SK-N-SH treated with all-trans-retinoic acid at 6 μM for 48 hours (cell line): ENCODE measurements at regions not wholly inside any gene's neighbourhood (a gene's known extent, or its start where the extent isn't known, plus 50 kb on each side); places are given as distances from the start of the nearest gene placed in this dataset.

ENCODE experiments used
- ATAC-seq: fragments of 200-7000 bp; cut with Tn5 transposase; 3 replicates; pipeline ENCODE4 v1.9.1; 2020; ENCODE audit warnings: mild to moderate bottlenecking, moderate library complexity
- ARNTL ChIP-seq: fragments of 450-650 bp; formaldehyde crosslinking; IDR thresholded peaks from 2 replicates; pipeline ENCODE4 v1.5.0; 2020; ENCODE audit warnings: low read depth, mild to moderate bottlenecking, moderate library complexity, borderline replicate concordance
- BACH2 ChIP-seq: fragments of 250-450 bp; sonication (Bioruptor Pico); IDR thresholded peaks from 2 replicates; pipeline ENCODE4 v1.9.0; 2021; ENCODE audit warnings: mild to moderate bottlenecking, borderline replicate concordance
- CREB5 ChIP-seq: fragments of 250-450 bp; sonication (Bioruptor Pico); IDR thresholded peaks from 2 replicates; pipeline ENCODE4 v1.5.1; 2020; ENCODE audit warnings: low read depth, mild to moderate bottlenecking, moderate library complexity
- CSDC2 ChIP-seq: fragments of 250-450 bp; sonication (Bioruptor Pico); IDR thresholded peaks from 2 replicates; pipeline ENCODE4 v1.5.0; 2020; ENCODE audit warnings: mild to moderate bottlenecking, moderate library complexity
- CSRNP3 ChIP-seq: fragments of 250-450 bp; sonication (Bioruptor Pico); IDR thresholded peaks from 2 replicates; pipeline ENCODE4 v1.5.1; 2021; ENCODE audit warnings: mild to moderate bottlenecking, moderate library complexity
- ESRRG ChIP-seq: fragments of 250-450 bp; sonication (Bioruptor Pico); IDR thresholded peaks from 2 replicates; pipeline ENCODE4 v1.6.1; 2021; ENCODE audit warnings: mild to moderate bottlenecking
- GLIS3 ChIP-seq: fragments of 250-450 bp; sonication (Bioruptor Pico); IDR thresholded peaks from 2 replicates; pipeline ENCODE4 v1.5.0; 2020; ENCODE audit warnings: mild to moderate bottlenecking, moderate library complexity
- ISL1 ChIP-seq: fragments of 250-450 bp; sonication (Bioruptor Pico); IDR thresholded peaks from 2 replicates; pipeline ENCODE4 v2.1.2; 2022; ENCODE audit warnings: mild to moderate bottlenecking, moderate library complexity
- OSR1 ChIP-seq: fragments of 250-450 bp; sonication (Bioruptor Pico); IDR thresholded peaks from 2 replicates; pipeline ENCODE4 v1.8.0; 2022; ENCODE audit warnings: moderate library complexity, mild to moderate bottlenecking, inconsistent platforms
- PATZ1 ChIP-seq: fragments of 250-450 bp; sonication (Bioruptor Pico); IDR thresholded peaks from 2 replicates; pipeline ENCODE4 v1.8.0; 2020; ENCODE audit warnings: mild to moderate bottlenecking, moderate library complexity, borderline replicate concordance
- POU6F1 ChIP-seq: fragments of 250-450 bp; sonication (Bioruptor Pico); IDR thresholded peaks from 2 replicates; pipeline ENCODE4 v1.8.0; 2021; ENCODE audit warnings: low read depth, mild to moderate bottlenecking, moderate library complexity, borderline replicate concordance
- PPARA ChIP-seq: fragments of 250-450 bp; sonication (Bioruptor Pico); IDR thresholded peaks from 2 replicates; pipeline ENCODE4 v1.5.0; 2020; ENCODE audit warnings: mild to moderate bottlenecking, borderline replicate concordance
- RARB ChIP-seq: fragments of 250-450 bp; sonication (Bioruptor Pico); IDR thresholded peaks from 2 replicates; pipeline ENCODE4 v1.8.0; 2021; ENCODE audit warnings: mild to moderate bottlenecking, moderate library complexity
- SNAI2 ChIP-seq: fragments of 250-450 bp; sonication (Bioruptor Pico); IDR thresholded peaks from 2 replicates; pipeline ENCODE4 v1.5.0; 2020; ENCODE audit warnings: mild to moderate bottlenecking, moderate library complexity
- TCF4 ChIP-seq: fragments of 250-450 bp; sonication (Bioruptor Pico); IDR thresholded peaks from 2 replicates; pipeline ENCODE4 v1.8.0; 2021; ENCODE audit warnings: mild to moderate bottlenecking, moderate library complexity, borderline replicate concordance
- TOX ChIP-seq: fragments of 250-450 bp; sonication (Bioruptor Pico); IDR thresholded peaks from 2 replicates; pipeline ENCODE4 v1.8.0; 2021; ENCODE audit warnings: mild to moderate bottlenecking, moderate library complexity, borderline replicate concordance
- TSHZ2 ChIP-seq: fragments of 250-450 bp; sonication (Bioruptor Pico); IDR thresholded peaks from 2 replicates; pipeline ENCODE4 v1.5.0; 2020; ENCODE audit warnings: mild to moderate bottlenecking, moderate library complexity
- ZC3H10 ChIP-seq: fragments of 250-450 bp; sonication (Bioruptor Pico); IDR thresholded peaks from 2 replicates; pipeline ENCODE4 v1.5.1; 2021; ENCODE audit warnings: mild to moderate bottlenecking, moderate library complexity
- ZFP3 ChIP-seq: fragments of 250-450 bp; sonication (Bioruptor Pico); IDR thresholded peaks from 2 replicates; pipeline ENCODE4 v1.5.0; 2020; ENCODE audit warnings: mild to moderate bottlenecking, moderate library complexity
- ZFP30 ChIP-seq: fragments of 450-650 bp; formaldehyde crosslinking; IDR thresholded peaks from 2 replicates; pipeline ENCODE4 v1.5.0; 2022; ENCODE audit warnings: mild to moderate bottlenecking, moderate library complexity
- ZNF565 ChIP-seq: fragments of 450-650 bp; formaldehyde crosslinking; conservative IDR thresholded peaks from 2 replicates; pipeline ENCODE4 v1.5.0; 2020; ENCODE audit warnings: low read depth, mild to moderate bottlenecking, moderate library complexity
- ZNF70 ChIP-seq: fragments of 450-650 bp; formaldehyde crosslinking; IDR thresholded peaks from 2 replicates; pipeline ENCODE4 v1.5.0; 2020; ENCODE audit warnings: mild to moderate bottlenecking, moderate library complexity
- ZNF8 ChIP-seq: fragments of 450-650 bp; formaldehyde crosslinking; IDR thresholded peaks from 2 replicates; pipeline ENCODE4 v1.5.0; 2020; ENCODE audit warnings: mild to moderate bottlenecking, moderate library complexity

- no peak for ATAC-seq
- TF ChIP-seq ARNTL (CRISPR knock-in tag): no peak
- no peak for TF ChIP-seq ZFP30
- TF ChIP-seq POU6F1 (CRISPR knock-in tag): no peak
- TF ChIP-seq ESRRG (CRISPR knock-in tag): no peak
- TF ChIP-seq RARB (CRISPR knock-in tag): no peak
- no peak for TF ChIP-seq TCF4 (CRISPR knock-in tag)
- TF ChIP-seq ISL1 (CRISPR knock-in tag): no peak
- TF ChIP-seq OSR1 (CRISPR knock-in tag): no peak
- TF ChIP-seq ZFP3 (CRISPR knock-in tag): no peak
- no peak for TF ChIP-seq ZNF565 (CRISPR knock-in tag)
- TF ChIP-seq CSDC2 (CRISPR knock-in tag): no peak
- no peak for TF ChIP-seq PATZ1 (CRISPR knock-in tag)
- no peak for TF ChIP-seq TOX (CRISPR knock-in tag)
- no peak for TF ChIP-seq GLIS3 (CRISPR knock-in tag)
- no peak for TF ChIP-seq BACH2
- TF ChIP-seq CREB5 (CRISPR knock-in tag): no peak
- no peak for TF ChIP-seq ZNF8 (CRISPR knock-in tag)
- TF ChIP-seq CSRNP3: no peak
- no peak for TF ChIP-seq SNAI2 (CRISPR knock-in tag)
Observed at GRCh38 chr11:112728716-112729115, 232.5 kb upstream of the NCAM1 start.

GRCh38 chr11:112730591-112730990 lies 230.6 kb upstream of the NCAM1 start:
- TF ChIP-seq PATZ1 (CRISPR knock-in tag) (no peak), ZNF565 (CRISPR knock-in tag) (no peak), ISL1 (CRISPR knock-in tag) (no peak), ZNF70 (no peak), ZFP30 (no peak), SNAI2 (CRISPR knock-in tag) (no peak), OSR1 (CRISPR knock-in tag) (no peak), RARB (CRISPR knock-in tag) (no peak), ZNF8 (CRISPR knock-in tag) (no peak), ZFP3 (CRISPR knock-in tag) (no peak), PPARA (no peak), CSRNP3 (no peak)
- ATAC-seq: no peak

GRCh38 chr11:112731538-112731937 lies 229.7 kb upstream of the NCAM1 start:
- TF ChIP-seq TSHZ2 (no peak), ZNF565 (CRISPR knock-in tag) (no peak), ZNF8 (CRISPR knock-in tag) (no peak), ISL1 (CRISPR knock-in tag) (no peak), OSR1 (CRISPR knock-in tag) (no peak), RARB (CRISPR knock-in tag) (no peak), ZFP3 (CRISPR knock-in tag) (no peak), PPARA (no peak), CREB5 (CRISPR knock-in tag) (no peak), ZC3H10 (CRISPR knock-in tag) (no peak), ZFP30 (no peak), TOX (CRISPR knock-in tag) (no peak), GLIS3 (CRISPR knock-in tag) (no peak)
- TF ChIP-seq, all 23 proteins: peak for 0
- ATAC-seq: no peak
